ENCODE measurements at regions not wholly inside any gene's neighbourhood (a gene's known extent, or its start where the extent isn't known, plus 50 kb on each side); places are given as distances from the start of the nearest gene placed in this dataset.
A peak's percentile ranks its signal among the peaks of the same experiment; 100 is the strongest.

DNA sequence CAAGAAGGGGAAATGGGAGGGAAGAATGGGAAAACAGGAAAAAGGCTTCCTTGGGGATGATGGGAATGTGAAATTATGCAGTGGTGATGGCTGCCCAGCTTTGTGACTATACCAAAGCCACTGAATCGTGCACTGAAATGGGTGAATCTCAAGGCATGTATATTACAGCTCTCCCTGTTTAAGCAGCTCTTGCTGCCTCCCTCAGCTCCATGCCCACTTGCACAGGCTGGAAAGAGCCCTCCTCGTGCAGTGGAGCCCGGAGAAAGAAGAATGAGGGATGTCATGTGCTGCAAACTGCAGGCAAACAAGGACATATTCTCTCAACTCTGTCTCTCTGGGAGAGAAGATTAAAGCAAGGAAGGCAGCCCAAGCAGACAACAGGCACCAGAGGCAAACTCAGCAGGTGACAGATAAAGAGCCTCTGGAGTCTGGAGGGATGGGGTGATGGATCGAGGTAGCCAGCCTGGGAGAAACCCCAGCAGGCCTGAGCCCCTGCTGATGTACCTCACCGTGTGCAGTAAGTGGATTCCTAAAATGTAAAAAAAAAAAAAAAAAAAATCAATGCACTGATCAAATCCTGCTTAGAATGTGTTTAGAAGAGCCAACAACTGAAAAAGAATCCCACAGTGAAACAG lies 62.4 kb upstream of the SLC66A3 start:
- no peaks in the 10 kb centered on the region for H3K4me1 ChIP-seq (replicated peaks in 1 of 2)
- intact Hi-C loops (cut with DNase I): no loop called here
- no peak for TF ChIP-seq POLR2A (IDR thresholded peaks at IDR 0.05)
- TF ChIP-seq, protein P1, sequence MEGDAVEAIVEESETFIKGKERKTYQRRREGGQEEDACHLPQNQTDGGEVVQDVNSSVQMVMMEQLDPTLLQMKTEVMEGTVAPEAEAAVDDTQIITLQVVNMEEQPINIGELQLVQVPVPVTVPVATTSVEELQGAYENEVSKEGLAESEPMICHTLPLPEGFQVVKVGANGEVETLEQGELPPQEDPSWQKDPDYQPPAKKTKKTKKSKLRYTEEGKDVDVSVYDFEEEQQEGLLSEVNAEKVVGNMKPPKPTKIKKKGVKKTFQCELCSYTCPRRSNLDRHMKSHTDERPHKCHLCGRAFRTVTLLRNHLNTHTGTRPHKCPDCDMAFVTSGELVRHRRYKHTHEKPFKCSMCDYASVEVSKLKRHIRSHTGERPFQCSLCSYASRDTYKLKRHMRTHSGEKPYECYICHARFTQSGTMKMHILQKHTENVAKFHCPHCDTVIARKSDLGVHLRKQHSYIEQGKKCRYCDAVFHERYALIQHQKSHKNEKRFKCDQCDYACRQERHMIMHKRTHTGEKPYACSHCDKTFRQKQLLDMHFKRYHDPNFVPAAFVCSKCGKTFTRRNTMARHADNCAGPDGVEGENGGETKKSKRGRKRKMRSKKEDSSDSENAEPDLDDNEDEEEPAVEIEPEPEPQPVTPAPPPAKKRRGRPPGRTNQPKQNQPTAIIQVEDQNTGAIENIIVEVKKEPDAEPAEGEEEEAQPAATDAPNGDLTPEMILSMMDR (IDR thresholded peaks at IDR 0.05): no peak
- DNase-seq: peak in 1 of 7 donors; percentile 10
- WGBS, 4 donors: 69 to 78% (median 73%) methylated on average over 5 of the region's 5 CpGs
- no peak overlapping the region for H3K4me3 ChIP-seq
- no peaks in the 10 kb centered on the region for H3K36me3 ChIP-seq (replicated peaks in 1 of 2)
- no peaks in the 10 kb centered on the region for H3K27me3 ChIP-seq
- no peaks in the 10 kb centered on the region for H3K9me3 ChIP-seq (replicated peaks in 1 of 3)
- H3K27ac ChIP-seq: no peak overlapping the region

DNA sequence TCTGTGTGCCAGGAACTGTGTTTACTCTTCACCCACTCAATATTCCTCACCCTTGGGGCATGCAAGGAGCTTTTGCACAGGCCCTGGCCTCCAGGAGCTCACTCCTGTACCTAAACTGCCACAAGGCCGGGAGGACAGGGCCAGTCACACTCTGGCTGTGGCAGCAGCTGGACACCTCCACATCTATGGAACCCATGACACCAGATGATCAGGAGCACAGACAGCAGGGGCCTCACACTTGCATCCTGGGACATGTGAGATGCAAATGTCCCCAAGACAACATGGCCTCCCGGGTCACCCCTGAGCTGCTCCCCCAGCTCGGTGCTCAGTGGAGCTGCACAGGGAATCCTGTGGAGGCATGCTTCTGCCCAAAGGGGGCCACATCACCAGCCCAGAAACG lies 61.8 kb upstream of the SLC66A3 start:
- WGBS, 4 donors: 60 to 74% (median 66%) methylated on average over 1 to 4 of the region's 4 CpGs
- intact Hi-C loops (cut with DNase I): no loop called here
- H3K27ac ChIP-seq: no peak overlapping the region
- H3K27me3 ChIP-seq: no peaks in the 10 kb centered on the region
- peak in 1 of 7 donors; percentile 29 for DNase-seq
- no peak overlapping the region for H3K4me3 ChIP-seq
- no peaks in the 10 kb centered on the region for H3K9me3 ChIP-seq (replicated peaks in 1 of 3)
- TF ChIP-seq, protein P1 (IDR thresholded peaks at IDR 0.05): no peak
- no peak for TF ChIP-seq POLR2A (IDR thresholded peaks at IDR 0.05)
- H3K36me3 ChIP-seq (replicated peaks in 1 of 2): no peaks in the 10 kb centered on the region
- no peaks in the 10 kb centered on the region for H3K4me1 ChIP-seq (replicated peaks in 1 of 2)

DNA sequence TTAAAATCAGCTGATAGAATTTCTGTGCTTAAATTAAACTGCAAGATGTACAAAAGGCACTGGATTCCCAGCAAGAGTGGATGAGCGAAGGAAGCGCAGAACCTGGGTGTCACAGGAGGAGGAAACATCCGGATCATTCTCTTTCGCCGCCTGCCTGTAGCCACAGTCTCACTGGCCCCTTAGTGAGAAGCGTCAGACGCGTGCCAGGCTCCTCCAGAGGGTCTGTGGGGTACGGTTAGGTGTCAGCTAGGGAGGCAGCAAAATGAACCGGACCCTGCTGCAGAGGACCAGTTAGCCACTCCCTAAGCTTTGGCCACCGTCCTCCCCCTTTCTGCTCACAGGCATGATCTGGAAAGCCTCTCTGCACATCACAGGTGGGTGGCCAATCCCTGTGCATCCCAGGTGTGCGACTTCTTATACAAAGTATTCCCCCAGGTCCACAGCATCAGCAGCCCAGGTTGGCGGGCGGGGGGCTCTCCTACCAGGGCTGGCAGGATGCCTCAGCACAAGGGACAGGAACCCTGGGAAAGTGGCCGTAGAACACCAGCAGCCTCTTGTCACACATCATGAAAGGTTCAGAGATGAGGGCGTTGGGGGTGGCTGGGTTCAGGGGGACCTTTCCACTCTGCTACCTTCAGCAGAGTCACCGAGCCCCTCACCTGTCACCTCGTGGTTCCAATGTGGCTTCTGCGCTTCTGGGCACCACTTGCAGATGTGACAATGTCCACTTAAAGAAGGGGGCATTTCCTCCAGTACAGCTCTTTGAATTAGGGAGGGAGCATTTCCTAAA lies 61.1 kb upstream of the SLC66A3 start:
- intact Hi-C loops (cut with DNase I): no loop called here
- no peaks in the 10 kb centered on the region for H3K9me3 ChIP-seq (replicated peaks in 1 of 3)
- H3K4me3 ChIP-seq: no peak overlapping the region
- peak in 1 of 7 donors; percentile 27 for DNase-seq
- H3K27ac ChIP-seq: no peak overlapping the region
- H3K36me3 ChIP-seq (replicated peaks in 1 of 2): no peaks in the 10 kb centered on the region
- H3K27me3 ChIP-seq: no peaks in the 10 kb centered on the region
- no peaks in the 10 kb centered on the region for H3K4me1 ChIP-seq (replicated peaks in 1 of 2)
- no peak for TF ChIP-seq POLR2A (IDR thresholded peaks at IDR 0.05)
- TF ChIP-seq, protein P1 (IDR thresholded peaks at IDR 0.05): no peak
- 76 to 82% (median 78%) methylated on average over 14 to 19 of the region's 19 CpGs for WGBS, 4 donors

DNA sequence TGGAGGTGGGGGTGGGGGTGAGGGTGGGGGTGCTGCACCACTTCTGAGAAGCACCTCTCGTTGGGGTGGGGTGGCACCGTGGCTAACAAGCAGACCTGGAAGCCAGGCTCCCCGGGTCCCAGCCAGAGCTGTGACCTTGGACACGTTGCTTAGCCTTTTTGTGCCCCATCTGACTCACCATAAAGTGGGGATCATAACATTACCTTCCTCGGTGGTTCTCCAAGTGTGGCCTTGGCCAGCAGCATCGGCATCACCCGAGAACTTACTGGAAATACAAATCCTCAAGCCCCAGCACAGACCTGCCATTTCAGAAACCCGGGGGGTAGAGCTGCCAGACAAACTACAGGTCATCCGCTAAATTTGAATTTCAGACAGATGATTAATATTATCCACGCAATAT lies 58.7 kb upstream of the SLC66A3 start:
- Histone ChIP-seq H3K4me3 (no peak overlapping the region), H3K4me1 (replicated peaks in 1 of 2) (no peaks in the 10 kb centered on the region)
- intact Hi-C loops (cut with DNase I): no loop called here

More for the DNA sequence above, 58.7 kb upstream of the SLC66A3 start:
- peak in 1 of 7 donors; percentile 11 for DNase-seq
- no peaks in the 10 kb centered on the region for H3K9me3 ChIP-seq (replicated peaks in 1 of 3)
- WGBS, 4 donors: 47 to 61% (median 52%) methylated on average over 8 to 10 of the region's 10 CpGs
- no peak overlapping the region for H3K27ac ChIP-seq
- no peaks in the 10 kb centered on the region for H3K36me3 ChIP-seq (replicated peaks in 1 of 2)
- no peaks in the 10 kb centered on the region for H3K27me3 ChIP-seq
- TF ChIP-seq, protein P1 (IDR thresholded peaks at IDR 0.05): no peak

Data from adrenal gland (tissue), 9 donors.